ENCODE measurements at regions not wholly inside any gene's neighbourhood (a gene's known extent, or its start where the extent isn't known, plus 50 kb on each side); places are given as distances from the start of the nearest gene placed in this dataset.
"Not testable (repeated sequence)": the region's sequence is repeated elsewhere in the genome, so short reads cannot be mapped to it uniquely, and the experiment has no call there.

GRCh38 chr1:213324859-213325258, 273.8 kb downstream of the RPS6KC1 start:
- DNase-seq (ENCODE audit: low spot score), result no peak

GRCh38 chr1:213325482-213325881, 274.4 kb downstream of the RPS6KC1 start:
- no peak for DNase-seq (ENCODE audit: low spot score)

- no peak for DNase-seq (ENCODE audit: low spot score)
Observed at GRCh38 chr1:213326281-213327016, 275.4 kb downstream of the RPS6KC1 start.

GRCh38 chr1:213327017-213327667, 276.1 kb downstream of the RPS6KC1 start:
- DNase-seq (ENCODE audit: low spot score), result peak; percentile 56

GRCh38 chr1:213329406-213330008, 278.5 kb downstream of the RPS6KC1 start:
- no peak for DNase-seq (ENCODE audit: low spot score)

- no peak for DNase-seq (ENCODE audit: low spot score)
Observed at GRCh38 chr1:213330281-213330680, 279.2 kb downstream of the RPS6KC1 start.

- DNase-seq (ENCODE audit: low spot score), result no peak
Observed at GRCh38 chr1:213331631-213332175, 280.7 kb downstream of the RPS6KC1 start.

GRCh38 chr1:213332491-213332890, 281.4 kb downstream of the RPS6KC1 start:
- no peak for DNase-seq (ENCODE audit: low spot score)

- DNase-seq (ENCODE audit: low spot score), result no peak
Observed at GRCh38 chr1:213333121-213333520, 282.1 kb downstream of the RPS6KC1 start.

- DNase-seq (ENCODE audit: low spot score), result no peak
Observed at GRCh38 chr1:213335084-213335483, 284.0 kb downstream of the RPS6KC1 start.

- DNase-seq (ENCODE audit: low spot score), result no peak
Observed at GRCh38 chr1:213337025-213337678, 286.1 kb downstream of the RPS6KC1 start.

- DNase-seq (ENCODE audit: low spot score), result no peak
Observed at GRCh38 chr1:213340593-213340992, 289.6 kb downstream of the RPS6KC1 start.

GRCh38 chr1:213345621-213346020, 294.6 kb downstream of the RPS6KC1 start:
- no peak for DNase-seq (ENCODE audit: low spot score)

GRCh38 chr1:213357403-213357802, 306.4 kb downstream of the RPS6KC1 start:
- DNase-seq (ENCODE audit: low spot score), result no peak

- DNase-seq (ENCODE audit: low spot score), result not testable (repeated sequence)
Observed at GRCh38 chr1:213358368-213358767, 307.3 kb downstream of the RPS6KC1 start.

GRCh38 chr1:213362598-213362997, 311.6 kb downstream of the RPS6KC1 start:
- no peak for DNase-seq (ENCODE audit: low spot score)

GRCh38 chr1:213366141-213366831, 315.2 kb downstream of the RPS6KC1 start:
- no peak for DNase-seq (ENCODE audit: low spot score)

- no peak for DNase-seq (ENCODE audit: low spot score)
Observed at GRCh38 chr1:213369465-213369864, 318.4 kb downstream of the RPS6KC1 start.

GRCh38 chr1:213370523-213370922, 319.5 kb downstream of the RPS6KC1 start:
- DNase-seq (ENCODE audit: low spot score), result no peak

GRCh38 chr1:213371525-213371846, 320.4 kb downstream of the RPS6KC1 start:
- no peak for DNase-seq (ENCODE audit: low spot score)

- no peak for DNase-seq (ENCODE audit: low spot score)
Observed at GRCh38 chr1:213371847-213372619, 321.0 kb downstream of the RPS6KC1 start.
